Fibroblast of mammary gland (primary cell): ENCODE measurements at regions not wholly inside any gene's neighbourhood (a gene's known extent, or its start where the extent isn't known, plus 50 kb on each side); places are given as distances from the start of the nearest gene placed in this dataset.

ENCODE experiments used
- DNase-seq: peaks from one replicate; pipeline ENCODE4 v3.0.0-alpha.2; 2010; ENCODE audit warnings: low read depth
- H3K4me3 ChIP-seq: 2 replicates; pipeline ENCODE4 v1.5.1; 2011; ENCODE audit warnings: low read depth, mild to moderate bottlenecking, low read length, moderate library complexity; ENCODE audit not compliant: control insufficient read depth
- CTCF ChIP-seq: conservative IDR thresholded peaks from 2 replicates; pipeline ENCODE4 v1.5.1; 2011; ENCODE audit warnings: low read depth, low read length, inconsistent platforms; ENCODE audit not compliant: control insufficient read depth, insufficient read depth

- no peak for DNase-seq
- no peak overlapping the region for H3K4me3 ChIP-seq
- TF ChIP-seq CTCF = no peak
Observed at GRCh38 chr5:67886761-67887160, 328.8 kb upstream of the PIK3R1 start.

DNA sequence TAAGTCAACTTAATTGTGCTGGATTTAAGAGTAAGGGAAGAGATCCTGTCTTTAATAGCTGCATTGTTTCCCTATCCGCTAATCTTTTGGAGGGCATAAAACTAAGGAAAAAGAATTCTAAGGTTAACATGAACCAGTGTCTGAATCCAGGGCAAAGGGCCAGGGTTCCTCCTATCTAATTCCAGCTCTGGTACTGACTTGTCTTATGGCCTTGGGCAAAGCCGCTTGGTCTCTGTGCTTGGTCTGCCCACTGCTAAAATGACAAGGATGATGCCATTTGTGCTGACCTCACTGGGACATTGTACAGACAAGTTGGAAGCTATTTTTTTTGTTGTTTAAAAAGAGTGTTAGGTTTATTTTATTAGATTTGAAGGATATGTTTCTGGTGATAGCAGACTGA lies 334.7 kb upstream of the PIK3R1 start:
- no peak overlapping the region for H3K4me3 ChIP-seq
- TF ChIP-seq CTCF = no peak
- DNase-seq = no peak

- no peak for DNase-seq
- TF ChIP-seq CTCF = no peak
- no peak overlapping the region for H3K4me3 ChIP-seq
Observed at GRCh38 chr5:67880511-67880805, 335.1 kb upstream of the PIK3R1 start.

DNA sequence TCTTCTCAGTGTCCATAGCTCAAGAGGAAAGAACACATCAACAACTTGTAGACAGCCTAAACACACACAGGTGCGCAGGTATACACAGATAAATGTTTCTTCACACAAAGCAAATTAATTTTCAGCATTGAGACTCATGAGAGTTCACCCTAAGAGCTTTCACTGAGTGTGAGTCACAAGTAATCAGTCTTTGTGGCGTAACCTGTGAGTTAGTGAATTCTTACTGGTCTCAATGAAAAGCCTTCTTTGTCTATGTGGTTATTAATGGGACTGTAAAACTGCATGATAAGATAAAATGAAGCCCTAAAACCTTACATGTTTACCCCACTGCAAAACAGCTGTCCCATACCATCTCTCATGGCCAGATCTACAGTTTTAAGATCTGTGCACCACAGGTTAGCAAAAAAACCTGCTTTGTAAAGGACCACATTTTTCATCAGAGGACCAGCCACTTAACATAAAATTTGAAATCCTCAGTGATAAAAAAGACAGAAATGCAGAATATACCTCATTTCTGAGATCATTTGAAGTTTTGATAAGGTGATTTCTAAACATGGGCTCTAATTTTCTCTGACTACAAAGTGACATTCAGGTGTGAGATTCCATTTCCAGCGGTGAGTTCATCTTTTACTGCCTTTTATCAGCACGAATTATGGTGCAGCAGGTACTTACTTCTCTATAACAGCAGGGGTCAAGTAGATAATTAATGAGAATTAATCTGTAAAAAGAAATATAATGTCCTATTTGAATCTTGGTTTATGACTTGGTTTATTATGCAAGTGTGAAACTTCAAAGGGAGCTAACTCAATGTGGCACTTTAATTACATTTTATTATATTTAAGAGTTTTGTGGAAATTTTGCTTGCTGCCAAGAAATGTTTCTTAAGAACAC lies 335.7 kb upstream of the PIK3R1 start:
- TF ChIP-seq CTCF = no peak
- H3K4me3 ChIP-seq = no peak overlapping the region
- peak; percentile 54 for DNase-seq

- no peak for DNase-seq
- no peak overlapping the region for H3K4me3 ChIP-seq
- TF ChIP-seq CTCF = no peak
Observed at GRCh38 chr5:67878933-67879332, 336.6 kb upstream of the PIK3R1 start.

DNA sequence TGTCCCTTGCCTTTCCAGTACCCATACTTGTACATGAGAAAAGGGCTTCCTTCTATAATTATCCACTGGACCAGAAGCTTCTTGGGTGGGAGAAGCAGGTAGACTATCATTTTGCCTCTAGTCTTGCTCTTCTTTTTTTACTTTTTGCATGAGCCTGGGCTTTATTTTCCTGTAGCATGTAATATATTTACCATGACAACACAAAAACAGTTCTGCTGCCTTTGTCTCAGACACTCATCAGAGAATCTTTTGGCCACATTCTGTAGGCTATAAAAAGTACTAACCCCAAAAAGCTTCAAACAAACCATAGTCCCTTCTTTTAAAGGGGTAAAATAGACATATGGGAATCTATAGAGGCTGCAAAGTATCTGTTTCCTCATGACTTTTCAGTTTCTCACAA lies 339.2 kb upstream of the PIK3R1 start:
- no peak for TF ChIP-seq CTCF
- no peak overlapping the region for H3K4me3 ChIP-seq
- no peak for DNase-seq
